IMR-90 (cell line): ENCODE measurements at regions not wholly inside any gene's neighbourhood (a gene's known extent, or its start where the extent isn't known, plus 50 kb on each side); places are given as distances from the start of the nearest gene placed in this dataset.

Source experiments
- ATAC-seq: fragments of 200-7000 bp; cut with Tn5 transposase; 2 replicates; pipeline ENCODE4 v1.9.1; 2020; ENCODE audit warnings: low read depth, mild to moderate bottlenecking, moderate library complexity
- BruUV-seq: library from RNA; stranded (reverse); fragments of 400-500 nt; replicated peaks from 2 replicates; lab custom pipeline; 2021; lab: Mats Ljungman, UMichigan
- CTCF ChIA-PET: fragments of 300-600 bp; formaldehyde crosslinking; extraction: SDS; loops from one replicate; lab custom pipeline; 2021; ENCODE audit warnings: antibody characterized with exemption; lab: Yijun Ruan, JAX
- POLR2A ChIA-PET: fragments of 300-600 bp; sonication (Branson Sonifier 250); formaldehyde crosslinking; loops from one replicate; lab custom pipeline; 2022; ENCODE audit warnings: antibody characterized with exemption; ENCODE audit not compliant: unreplicated experiment; lab: Charles Lee
- DNase-seq: peaks from one replicate; pipeline ENCODE4 v3.0.0; 2013
- H2AFZ ChIP-seq: replicated peaks from 2 replicates; pipeline ENCODE3; 2013; ENCODE audit warnings: low read length, mild to moderate bottlenecking; ENCODE audit not compliant: poor library complexity
- H2AK5ac ChIP-seq: 2 replicates; pipeline ENCODE4 v1.6.1; 2013; ENCODE audit warnings: low read depth, low read length, inconsistent platforms
- H2AK9ac ChIP-seq: replicated peaks from 2 replicates; pipeline ENCODE3; 2013; ENCODE audit warnings: mild to moderate bottlenecking, low read depth, low read length, moderate library complexity; ENCODE audit not compliant: poor library complexity
- H2BK120ac ChIP-seq: 2 replicates; pipeline ENCODE4 v1.6.1; 2013; ENCODE audit warnings: low read depth, low read length, inconsistent platforms
- H2BK15ac ChIP-seq: 3 replicates; pipeline ENCODE4 v1.6.1; 2013; ENCODE audit warnings: low read depth, low read length, inconsistent platforms
- H2BK20ac ChIP-seq: 2 replicates; pipeline ENCODE4 v1.6.1; 2013; ENCODE audit warnings: low read depth, mild to moderate bottlenecking, inconsistent platforms, low read length, moderate library complexity
- H2BK5ac ChIP-seq: 2 replicates; pipeline ENCODE4 v1.6.1; 2013; ENCODE audit warnings: mild to moderate bottlenecking, low read depth, low read length, inconsistent platforms; ENCODE audit not compliant: poor library complexity, severe bottlenecking
- H3K14ac ChIP-seq: replicated peaks from 2 replicates; pipeline ENCODE4 v1.6.1; 2013; ENCODE audit warnings: low read depth, low read length, inconsistent platforms
- H3K18ac ChIP-seq: 2 replicates; pipeline ENCODE4 v1.6.1; 2013; ENCODE audit warnings: low read depth, low read length, control low read depth
- H3K23ac ChIP-seq: 2 replicates; pipeline ENCODE4 v1.6.1; 2013; ENCODE audit warnings: low read depth, low read length, inconsistent platforms
- H3K27ac ChIP-seq: 2 replicates; pipeline ENCODE4 v1.5.1; 2013; ENCODE audit warnings: mild to moderate bottlenecking, control low read depth, low read length; ENCODE audit not compliant: insufficient read depth
- H3K27me3 ChIP-seq: 2 replicates; pipeline ENCODE4 v1.6.1; 2013; ENCODE audit warnings: low read length; ENCODE audit not compliant: control insufficient read depth, insufficient read depth
- H3K36me3 ChIP-seq: 2 replicates; pipeline ENCODE4 v1.6.1; 2013; ENCODE audit warnings: low read length, mixed read lengths; ENCODE audit not compliant: control insufficient read depth, insufficient read depth
- H3K4ac ChIP-seq: 2 replicates; pipeline ENCODE4 v1.6.1; 2013; ENCODE audit warnings: low read depth, low read length, inconsistent platforms
- H3K4me1 ChIP-seq: 2 replicates; pipeline ENCODE4 v1.6.1; 2013; ENCODE audit warnings: low read length, mixed read lengths; ENCODE audit not compliant: control insufficient read depth, insufficient read depth
- H3K4me2 ChIP-seq: 2 replicates; pipeline ENCODE4 v1.6.1; 2013; ENCODE audit warnings: low read depth, mild to moderate bottlenecking, control low read depth, low read length, moderate library complexity
- H3K4me3 ChIP-seq: 2 replicates; pipeline ENCODE4 v1.5.1; 2013; ENCODE audit warnings: low read depth, mild to moderate bottlenecking, control low read depth, low read length, moderate library complexity; ENCODE audit not compliant: insufficient read depth
- H3K56ac ChIP-seq: 2 replicates; pipeline ENCODE4 v1.6.1; 2013; ENCODE audit warnings: low read length, inconsistent platforms; ENCODE audit not compliant: insufficient read depth; ENCODE audit errors: extremely low read depth
- H3K79me1 ChIP-seq, 2 experiments: 2 replicates each; pipeline ENCODE4 v1.6.1; 2013; ENCODE audit warnings: low read length in 2 of 2, inconsistent platforms in 1 of 2, low read depth in 1 of 2
- H3K9ac ChIP-seq: 2 replicates; pipeline ENCODE4 v1.6.1; 2013; ENCODE audit warnings: low read depth, low read length, control low read depth
- H3K9me1 ChIP-seq: 2 replicates; pipeline ENCODE4 v1.6.1; 2013; ENCODE audit warnings: low read length, inconsistent platforms; ENCODE audit not compliant: insufficient read depth
- H3K9me3 ChIP-seq: 2 replicates; pipeline ENCODE4 v1.6.1; 2013; ENCODE audit warnings: low read length; ENCODE audit not compliant: control insufficient read depth, insufficient read depth
- H4K20me1 ChIP-seq: 2 replicates; pipeline ENCODE4 v1.6.1; 2013; ENCODE audit warnings: low read length, inconsistent platforms; ENCODE audit not compliant: insufficient read depth
- H4K5ac ChIP-seq: 2 replicates; pipeline ENCODE4 v1.6.1; 2013; ENCODE audit warnings: mild to moderate bottlenecking, low read depth, low read length, control low read depth
- H4K8ac ChIP-seq, 2 experiments: 2 replicates each; pipeline ENCODE4 v1.6.1; 2013; ENCODE audit warnings: low read depth in 2 of 2, low read length in 2 of 2, control low read depth in 1 of 2, inconsistent platforms in 1 of 2
- H4K91ac ChIP-seq: 2 replicates; pipeline ENCODE4 v1.6.1; 2013; ENCODE audit warnings: low read depth, low read length, inconsistent platforms; ENCODE audit not compliant: insufficient read depth
- BHLHE40 ChIP-seq: fragments of 150-350 bp; IDR thresholded peaks from 2 replicates; pipeline ENCODE4 v1.6.1; 2016; ENCODE audit warnings: mild to moderate bottlenecking, low read depth, low read length
- CEBPB ChIP-seq: IDR thresholded peaks from 2 replicates; pipeline ENCODE4 v1.6.1; 2012; ENCODE audit warnings: low read depth, low read length, improper control_type of control experiment
- CHD1 ChIP-seq: IDR thresholded peaks from 2 replicates; pipeline ENCODE4 v1.6.1; 2012; ENCODE audit warnings: low read depth, low read length, improper control_type of control experiment
- CTCF ChIP-seq: conservative IDR thresholded peaks from 2 replicates; pipeline ENCODE4 v1.5.1; 2012; ENCODE audit warnings: mild to moderate bottlenecking, low read depth, low read length, improper control_type of control experiment
- ELK1 ChIP-seq: fragments of 150-350 bp; IDR thresholded peaks from 2 replicates; pipeline ENCODE4 v1.6.1; 2016; ENCODE audit warnings: low read depth, mild to moderate bottlenecking, low read length, moderate library complexity, borderline replicate concordance
- FOS ChIP-seq: fragments of 150-350 bp; IDR thresholded peaks from 2 replicates; pipeline ENCODE4 v1.6.1; 2016; ENCODE audit warnings: low read depth, low read length
- MAFK ChIP-seq: IDR thresholded peaks from 2 replicates; pipeline ENCODE4 v1.6.1; 2012; ENCODE audit warnings: low read depth, low read length, improper control_type of control experiment
- MAZ ChIP-seq: IDR thresholded peaks from 2 replicates; pipeline ENCODE4 v1.6.1; 2012; ENCODE audit warnings: low read depth, mild to moderate bottlenecking, low read length, improper control_type of control experiment, moderate library complexity, borderline replicate concordance
- MXI1 ChIP-seq: IDR thresholded peaks from 2 replicates; pipeline ENCODE4 v1.6.1; 2012; ENCODE audit warnings: low read depth, mild to moderate bottlenecking, low read length, moderate library complexity, borderline replicate concordance
- RAD21 ChIP-seq: IDR thresholded peaks from 2 replicates; pipeline ENCODE4 v1.6.1; 2012; ENCODE audit warnings: low read length, improper control_type of control experiment
- RFX5 ChIP-seq: IDR thresholded peaks from 2 replicates; pipeline ENCODE4 v1.8.0; 2012; ENCODE audit warnings: low read depth, mild to moderate bottlenecking, low read length, moderate library complexity
- SMC3 ChIP-seq: fragments of 150-350 bp; IDR thresholded peaks from 2 replicates; pipeline ENCODE4 v1.6.1; 2016; ENCODE audit warnings: low read depth, mild to moderate bottlenecking, antibody characterized with exemption, low read length, moderate library complexity
- USF2 ChIP-seq: fragments of 150-350 bp; IDR thresholded peaks from 2 replicates; pipeline ENCODE4 v1.6.1; 2017; ENCODE audit warnings: mild to moderate bottlenecking, antibody characterized with exemption, low read length, low read depth
- WGBS, 2 experiments: methylation state at CpG; one replicate each; pipeline versions ENCODE4 v1.1.5 to v1.1.7; 2013; ENCODE audit warnings: missing lambda C conversion rate in 2 of 2; ENCODE audit not compliant: insufficient read length in 1 of 2; ENCODE audit errors: extremely low coverage in 2 of 2; 5-methylcytosine and 5-hydroxymethylcytosine counted together
- dilution Hi-C: fragments of 300-500 bp; cut with HindIII; formaldehyde crosslinking; loops from one replicate; pipeline ENCODE4 v1.14.3; 2018; ENCODE audit warnings: low sequenced_read_pairs; ENCODE audit not compliant: unreplicated experiment
- in situ Hi-C: fragments of 300-500 bp; cut with MboI; formaldehyde crosslinking; loops from 3 replicates; pipeline ENCODE4 v1.14.3; 2019; ENCODE audit warnings: low sequenced_read_pairs, inconsistent platforms, mixed read lengths
- intact Hi-C: fragments of 100-400 bp; cut with micrococcal nuclease; formaldehyde crosslinking; loops from 2 replicates; pipeline ENCODE4 v1.10.0; 2022

GRCh38 chr6:82525775-82526495, 162.3 kb downstream of the TPBG start:
- TF ChIP-seq CEBPB (no peak), CHD1 (no peak), BHLHE40 (no peak), SMC3 (no peak), CTCF (no peak), USF2 (no peak), ELK1 (no peak), MAZ (no peak), FOS (no peak), MAFK (no peak), RAD21 (no peak), RFX5 (no peak), MXI1 (no peak)
- CTCF ChIA-PET, result no interaction called here
- dilution Hi-C loops, result no loop called here
- Histone ChIP-seq H4K91ac (no peak overlapping the region), H3K9ac (no peak overlapping the region), H2AK5ac (no peak overlapping the region), H4K8ac (no peak overlapping the region), H2AK9ac (no peak overlapping the region), H3K4me2 (no peak overlapping the region), H3K9me3 (no peaks in the 10 kb centered on the region), H3K9me1 (no peaks in the 10 kb centered on the region), H2BK15ac (no peak overlapping the region), H3K27me3 (peaks cover 4% of the 10 kb centered on the region), H3K23ac (no peak overlapping the region), H3K18ac (no peak overlapping the region), H3K79me1 (no peaks in the 10 kb centered on the region), H3K4me1 (no peaks in the 10 kb centered on the region), H2BK20ac (no peak overlapping the region), H3K56ac (no peak overlapping the region), H3K27ac (no peak overlapping the region), H3K14ac (no peak overlapping the region), H4K5ac (no peak overlapping the region), H2AFZ (no peak overlapping the region), H3K36me3 (no peaks in the 10 kb centered on the region), H4K20me1 (no peaks in the 10 kb centered on the region), H3K4ac (no peak overlapping the region), H2BK5ac (no peak overlapping the region), H2BK120ac (no peak overlapping the region), H3K4me3 (no peak overlapping the region)
- ATAC-seq (no peak), DNase-seq (no peak)
- no TSS peak for BruUV-seq
- intact Hi-C loops, result no loop called here
- in situ Hi-C loops, result no loop called here
- WGBS, 2 experiments, result no CpG with 5 or more reads among the region's 4 CpGs
- POLR2A ChIA-PET, result no interaction called here
